ENCODE measurements at regions not wholly inside any gene's neighbourhood (a gene's known extent, or its start where the extent isn't known, plus 50 kb on each side); places are given as distances from the start of the nearest gene placed in this dataset.
A peak's percentile ranks its signal among the peaks of the same experiment; 100 is the strongest.

DNA sequence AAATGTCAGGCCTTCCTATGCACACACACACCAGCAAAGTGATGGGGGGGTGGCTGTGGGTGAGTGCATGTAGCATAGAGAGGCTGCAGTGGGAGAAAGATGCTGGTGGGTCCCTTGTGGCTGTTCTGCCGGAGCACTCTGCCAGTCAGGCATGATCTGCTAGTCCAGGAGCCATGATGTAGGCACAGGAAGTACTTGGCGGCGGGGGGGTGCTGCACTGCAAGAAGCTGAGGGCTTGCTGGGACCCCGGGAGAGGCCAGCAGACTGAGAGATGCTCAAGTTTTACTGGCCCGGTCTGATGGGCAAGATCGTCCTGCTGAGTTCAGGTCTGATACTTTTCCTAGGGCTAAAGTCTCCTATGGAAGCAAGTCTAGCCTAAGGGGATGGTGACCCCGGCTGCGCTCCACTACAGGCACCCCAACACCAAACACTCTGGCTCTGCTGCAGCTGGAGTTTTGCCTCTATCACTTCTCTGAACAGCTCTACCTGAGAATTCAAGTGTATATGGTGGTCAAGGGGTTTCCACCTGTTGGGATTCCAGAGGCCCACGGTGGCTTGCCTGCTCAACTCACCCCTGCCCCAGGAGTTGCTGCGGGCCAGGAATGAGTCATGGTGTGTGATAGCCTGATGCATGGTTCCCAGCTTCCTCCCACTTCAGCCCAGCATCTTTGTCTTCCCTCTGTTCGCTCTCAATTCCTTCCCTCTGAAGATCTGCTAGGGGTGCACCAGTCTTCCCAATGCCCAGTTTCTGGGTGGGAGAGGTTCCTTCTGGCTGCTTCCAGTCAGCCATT is 971.8 kb upstream of the ADGRB3 start:
- DNase-seq (ENCODE audit: low spot score) = no peak

DNA sequence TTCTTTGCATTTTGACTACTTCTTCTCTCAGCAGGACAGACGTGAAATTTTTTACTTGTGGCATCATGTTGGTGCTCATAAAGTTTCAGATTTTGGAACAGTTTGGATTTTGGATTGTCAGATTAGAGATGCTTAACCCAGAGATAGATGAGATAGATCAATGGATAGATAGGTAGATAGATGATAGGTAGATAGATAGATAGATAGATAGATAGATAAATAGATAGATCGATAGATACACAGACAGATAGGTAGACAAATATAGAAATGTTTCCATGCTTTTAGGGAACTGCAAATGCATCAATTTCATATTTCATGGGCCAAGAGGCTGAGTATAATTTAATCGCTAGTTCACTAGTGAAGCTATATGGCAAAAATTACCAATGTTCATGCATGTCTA is 981.5 kb upstream of the ADGRB3 start:
- DNase-seq (ENCODE audit: low spot score) = no peak

- DNase-seq (ENCODE audit: low spot score) = no peak
These were observed 988.5 kb upstream of the ADGRB3 start for GRCh38 chr6:67646550-67646949.

- DNase-seq (ENCODE audit: low spot score) = no peak
These were observed 991.8 kb upstream of the ADGRB3 start for GRCh38 chr6:67643281-67643680.

GRCh38 chr6:67642582-67642981 is 992.5 kb upstream of the ADGRB3 start:
- no peak for DNase-seq (ENCODE audit: low spot score)

DNA sequence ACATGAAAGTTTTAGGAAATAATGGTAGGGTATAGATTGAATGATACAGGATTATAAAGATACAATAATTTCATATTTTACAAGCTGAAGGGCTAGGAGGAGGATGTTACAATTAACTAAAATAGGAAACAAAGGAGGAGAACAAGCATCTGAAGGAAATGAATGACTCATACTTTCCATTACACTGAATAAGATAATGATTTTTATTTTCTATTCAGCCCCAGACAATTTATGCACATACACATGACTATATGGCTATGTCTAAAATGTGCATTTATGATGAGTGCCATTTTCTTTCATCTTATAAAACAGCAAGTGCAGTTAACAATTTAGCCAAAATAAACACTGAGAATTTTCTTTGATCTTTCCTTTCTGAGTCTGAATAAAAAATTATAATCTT is 994.6 kb upstream of the ADGRB3 start:
- peak; percentile 65 for DNase-seq (ENCODE audit: low spot score)

GRCh38 chr6:67639161-67639560 is 995.9 kb upstream of the ADGRB3 start:
- DNase-seq (ENCODE audit: low spot score) = no peak

GRCh38 chr6:67634199-67634598 is 1000.9 kb upstream of the ADGRB3 start:
- no peak for DNase-seq (ENCODE audit: low spot score)

DNA sequence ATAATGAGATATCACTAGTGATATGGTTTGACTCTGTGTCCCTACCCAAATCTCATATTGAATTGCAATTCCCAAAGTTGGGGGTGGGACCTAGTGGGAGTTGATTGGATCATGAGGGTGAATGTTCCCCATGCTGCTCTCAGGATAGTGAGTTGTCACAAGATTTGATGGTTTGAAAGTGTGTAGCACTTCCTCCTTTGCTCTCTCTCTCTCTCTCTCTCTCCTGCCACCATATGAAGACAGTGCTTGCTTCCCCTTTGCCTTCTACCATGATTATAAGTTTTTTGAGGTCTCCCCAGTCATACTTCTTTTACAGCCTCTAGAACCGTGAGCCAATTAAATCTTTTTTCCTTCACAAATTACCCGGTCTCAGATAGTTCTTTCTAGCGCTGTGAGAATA is 1002.0 kb upstream of the ADGRB3 start:
- no peak for DNase-seq (ENCODE audit: low spot score)

GRCh38 chr6:67630146-67630545 is 1004.9 kb upstream of the ADGRB3 start:
- DNase-seq (ENCODE audit: low spot score) = peak; percentile 35

GRCh38 chr6:67629258-67629657 is 1005.8 kb upstream of the ADGRB3 start:
- DNase-seq (ENCODE audit: low spot score) = no peak

DNA sequence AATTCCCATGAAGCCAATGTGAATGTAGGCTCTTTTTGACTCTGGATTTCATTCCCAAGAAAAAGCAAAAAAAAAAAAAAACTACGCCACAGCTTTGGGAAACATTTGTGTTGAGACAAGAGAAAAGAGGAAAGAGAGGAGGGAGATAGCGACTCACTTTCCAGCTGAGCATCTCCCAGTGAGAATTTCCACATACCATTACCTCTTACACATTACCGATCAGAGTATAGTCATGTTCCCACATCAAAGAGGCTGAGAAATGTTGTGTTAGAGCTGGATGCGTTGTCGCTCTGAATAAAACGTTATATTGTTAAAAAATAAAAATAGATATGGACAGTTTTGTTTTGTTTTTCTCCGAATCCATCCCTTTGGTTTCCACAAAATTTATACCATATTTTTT is 1019.3 kb upstream of the ADGRB3 start:
- peak; percentile 35 for DNase-seq (ENCODE audit: low spot score)

- no peak for DNase-seq (ENCODE audit: low spot score)
These were observed 1026.9 kb upstream of the ADGRB3 start for GRCh38 chr6:67608099-67608749.

- no peak for DNase-seq (ENCODE audit: low spot score)
These were observed 1027.9 kb upstream of the ADGRB3 start for GRCh38 chr6:67606906-67607828.

GRCh38 chr6:67594366-67594765 is 1040.7 kb upstream of the ADGRB3 start:
- DNase-seq (ENCODE audit: low spot score) = no peak

- no peak for DNase-seq (ENCODE audit: low spot score)
These were observed 1041.8 kb upstream of the ADGRB3 start for GRCh38 chr6:67593247-67593646.

DNA sequence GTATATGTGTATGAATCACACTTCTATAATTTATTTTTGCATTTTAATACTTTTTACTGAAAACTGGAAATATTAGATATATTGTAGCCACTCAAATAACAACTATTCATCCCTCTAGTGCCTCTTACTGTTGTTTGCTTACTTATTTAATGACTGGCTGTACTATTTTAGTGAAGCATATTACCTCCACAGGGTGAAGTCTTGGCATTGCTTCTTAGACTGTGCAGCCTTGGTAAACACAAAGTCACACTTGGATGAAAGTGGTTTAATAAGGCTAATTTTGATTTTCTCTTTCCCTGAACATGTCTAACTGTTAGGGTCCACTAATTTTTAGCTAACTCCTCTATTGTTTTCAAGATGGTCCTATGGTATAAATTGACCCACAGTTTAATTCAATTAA is 1043.2 kb upstream of the ADGRB3 start:
- DNase-seq (ENCODE audit: low spot score) = no peak

DNA sequence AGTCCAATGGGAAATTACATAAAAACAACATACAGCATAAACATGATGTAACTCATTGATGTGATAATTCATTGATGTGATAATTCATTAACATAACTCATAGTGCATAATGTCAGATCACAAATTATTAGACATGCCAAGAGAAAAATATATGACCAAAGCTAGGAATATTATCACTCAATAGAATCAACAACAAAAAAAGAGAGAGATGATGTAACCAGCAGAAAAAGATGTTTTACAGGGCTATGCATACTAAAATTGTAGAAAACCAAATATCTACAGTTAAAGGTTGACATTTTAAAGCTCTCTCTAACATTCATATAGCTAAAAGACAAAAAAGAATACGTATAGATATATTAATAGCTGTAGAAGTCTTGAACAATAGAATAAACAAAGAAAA is 1067.2 kb upstream of the ADGRB3 start:
- no peak for DNase-seq (ENCODE audit: low spot score)

DNA sequence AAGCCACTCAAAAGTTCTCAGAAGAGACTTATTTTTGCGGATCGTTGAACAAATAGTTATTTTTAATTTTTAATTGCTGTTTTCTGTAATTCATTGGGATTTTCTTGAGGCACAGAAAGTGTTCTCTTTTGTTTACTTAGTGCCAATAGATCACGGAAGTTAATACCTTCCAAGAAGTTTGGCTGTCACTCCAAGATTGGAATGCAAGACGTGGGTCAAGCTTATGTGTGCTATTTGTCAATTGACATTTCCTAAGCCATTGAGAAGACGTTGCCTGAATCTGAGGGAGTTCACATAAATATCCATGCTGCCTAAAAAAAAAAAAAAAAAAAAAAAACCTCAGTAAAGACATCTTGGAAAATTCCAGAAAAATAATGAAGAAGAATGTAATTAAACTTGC is 1071.4 kb upstream of the ADGRB3 start:
- no peak for DNase-seq (ENCODE audit: low spot score)

DNA sequence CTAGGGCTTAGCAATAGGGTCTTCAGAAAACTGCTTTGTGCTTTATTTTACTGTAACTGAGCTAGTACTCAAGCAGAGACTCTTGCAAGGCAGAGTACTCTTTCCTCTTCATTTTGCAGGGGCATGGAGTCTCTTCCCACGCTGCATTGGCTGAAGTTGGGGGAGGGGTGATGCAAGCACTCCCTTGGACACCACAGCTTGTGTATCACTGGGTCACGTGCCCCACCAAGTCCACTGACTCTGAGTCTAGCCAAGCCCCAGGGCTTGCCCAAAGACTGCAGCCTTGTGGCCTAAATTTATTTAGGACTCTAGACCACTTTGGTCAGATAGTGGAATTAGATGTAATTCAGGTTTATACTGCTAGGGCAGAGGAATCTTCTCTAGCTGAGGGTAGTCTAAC is 1075.0 kb upstream of the ADGRB3 start:
- no peak for DNase-seq (ENCODE audit: low spot score)

GRCh38 chr6:67558985-67559384 is 1076.1 kb upstream of the ADGRB3 start:
- no peak for DNase-seq (ENCODE audit: low spot score)

DNA sequence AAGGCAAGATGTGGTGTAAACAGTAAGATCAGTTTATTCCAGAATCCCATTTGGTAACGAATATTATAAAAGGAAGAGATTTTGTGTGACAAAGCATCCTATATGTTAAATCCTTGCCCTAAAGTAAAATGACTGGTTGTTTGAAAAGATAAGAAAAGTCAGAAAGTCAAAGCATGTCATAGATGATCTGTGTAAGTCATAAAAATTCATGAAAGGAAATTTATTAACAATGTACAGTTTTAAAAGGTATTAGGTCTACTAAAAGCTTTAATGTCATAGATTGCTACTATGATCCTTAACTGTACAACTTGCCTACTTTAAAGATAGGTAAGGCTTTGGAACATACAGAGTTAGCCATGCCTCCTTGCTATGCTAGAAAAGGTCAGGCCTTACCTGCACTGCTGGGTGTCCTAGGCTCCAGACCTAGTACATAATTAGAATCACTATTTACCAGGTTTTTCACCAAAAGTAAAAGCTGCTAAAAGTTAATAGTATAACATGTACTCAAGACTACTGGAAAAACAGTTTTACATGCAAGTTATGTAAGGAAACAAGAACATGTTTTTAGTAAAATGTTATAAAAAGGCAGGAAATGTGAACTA is 1090.1 kb upstream of the ADGRB3 start:
- DNase-seq (ENCODE audit: low spot score) = peak; percentile 25
